Liver (tissue), 8 donors: ENCODE measurements at regions not wholly inside any gene's neighbourhood (a gene's known extent, or its start where the extent isn't known, plus 50 kb on each side); places are given as distances from the start of the nearest gene placed in this dataset.

Experiments used
- DNase-seq: peaks from one replicate; pipeline ENCODE4 v3.0.0-alpha.2; 2017; ENCODE audit warnings: low spot score
- H3K27ac ChIP-seq, 2 donors: one replicate each; pipeline ENCODE4 v1.7.0; 2013; ENCODE audit warnings: inconsistent platforms in 2 of 2, low read length in 2 of 2, control low read depth in 1 of 2, low read depth in 1 of 2, mild to moderate bottlenecking in 1 of 2
- H3K27me3 ChIP-seq, 4 donors: one replicate each; pipeline versions ENCODE4 v1.6.1 to v1.7.0; 2013; ENCODE audit warnings: low read length in 3 of 4, inconsistent platforms in 1 of 4, mild to moderate bottlenecking in 1 of 4, moderate library complexity in 1 of 4; ENCODE audit not compliant: control insufficient read depth in 4 of 4, insufficient read depth in 4 of 4
- H3K36me3 ChIP-seq, 4 donors: one replicate each; pipeline versions ENCODE4 v1.6.1 to v1.7.0; 2013; ENCODE audit warnings: low read length in 3 of 4, mild to moderate bottlenecking in 3 of 4, low read depth in 1 of 4, moderate library complexity in 1 of 4; ENCODE audit not compliant: control insufficient read depth in 4 of 4, insufficient read depth in 3 of 4
- H3K4me1 ChIP-seq, 4 donors: one replicate each; pipeline versions ENCODE4 v1.6.1 to v1.7.0; 2013; ENCODE audit warnings: low read length in 3 of 4, mild to moderate bottlenecking in 3 of 4, moderate library complexity in 1 of 4; ENCODE audit not compliant: control insufficient read depth in 4 of 4, insufficient read depth in 4 of 4
- H3K4me3 ChIP-seq, 3 donors: one replicate each; pipeline versions ENCODE4 v1.6.1 to v1.7.0; 2013; ENCODE audit warnings: low read length in 3 of 3, control low read depth in 1 of 3, low read depth in 1 of 3, mild to moderate bottlenecking in 1 of 3
- H3K9ac ChIP-seq, 2 donors: one replicate each; pipeline ENCODE4 v1.7.0; 2013; ENCODE audit warnings: low read length in 2 of 2, mild to moderate bottlenecking in 2 of 2, moderate library complexity in 2 of 2, control low read depth in 1 of 2, low read depth in 1 of 2
- H3K9me3 ChIP-seq, 4 donors: one replicate each; pipeline versions ENCODE4 v1.6.1 to v1.7.0; 2013; ENCODE audit warnings: low read length in 3 of 4; ENCODE audit not compliant: control insufficient read depth in 4 of 4
- EGR1 ChIP-seq, 2 donors: IDR thresholded peaks; 2 replicates each; pipeline ENCODE4 v1.6.1; 2016 to 2018; ENCODE audit warnings: antibody characterized with exemption in 2 of 2, low read depth in 2 of 2
- FOXA1 ChIP-seq: IDR thresholded peaks from 2 replicates; pipeline ENCODE4 v1.6.1; 2016; ENCODE audit warnings: antibody characterized with exemption
- FOXA2 ChIP-seq: IDR thresholded peaks from 2 replicates; pipeline ENCODE4 v1.6.1; 2016; ENCODE audit warnings: antibody characterized with exemption
- GABPA ChIP-seq, 2 donors: IDR thresholded peaks in 1 of 2; conservative IDR thresholded peaks in 1 of 2; 2 replicates each; pipeline ENCODE4 v1.6.1; 2016; ENCODE audit warnings: antibody characterized with exemption in 2 of 2, mild to moderate bottlenecking in 1 of 2, moderate library complexity in 1 of 2
- HNF4G ChIP-seq: IDR thresholded peaks from 2 replicates; pipeline ENCODE4 v1.6.1; 2016; ENCODE audit warnings: antibody characterized with exemption
- JUND ChIP-seq, 2 donors: IDR thresholded peaks; 2 replicates each; pipeline ENCODE4 v1.6.1; 2016; ENCODE audit warnings: antibody characterized with exemption in 2 of 2
- NR2F2 ChIP-seq: IDR thresholded peaks from 2 replicates; pipeline ENCODE4 v1.6.1; 2016; ENCODE audit warnings: antibody characterized with exemption
- RAD21 ChIP-seq, 2 donors: IDR thresholded peaks; 2 replicates each; pipeline ENCODE4 v1.6.1; 2016; ENCODE audit warnings: antibody characterized with exemption in 2 of 2, mild to moderate bottlenecking in 2 of 2
- RXRA ChIP-seq, 2 donors: IDR thresholded peaks; 2 replicates each; pipeline ENCODE4 v1.6.1; 2017 to 2018; ENCODE audit warnings: antibody characterized with exemption in 2 of 2, mild to moderate bottlenecking in 1 of 2
- SP1 ChIP-seq: IDR thresholded peaks from 2 replicates; pipeline ENCODE4 v1.6.1; 2018; ENCODE audit warnings: antibody characterized with exemption, mild to moderate bottlenecking
- TAF1 ChIP-seq: conservative IDR thresholded peaks from 2 replicates; pipeline ENCODE4 v1.6.1; 2016; ENCODE audit warnings: antibody characterized with exemption, mild to moderate bottlenecking
- YY1 ChIP-seq: IDR thresholded peaks from 2 replicates; pipeline ENCODE4 v1.6.1; 2016; ENCODE audit warnings: antibody characterized with exemption, mild to moderate bottlenecking
- WGBS: extraction: QIAGEN DNeasy Blood & Tissue Kit; methylation state at CpG from one replicate; pipeline ENCODE4 v1.1.7; 2013; 5-methylcytosine and 5-hydroxymethylcytosine counted together
- TF ChIP-seq, protein P1 (sequence below): IDR thresholded peaks from 2 replicates; pipeline ENCODE4 v1.6.1; 2016; ENCODE audit warnings: antibody characterized with exemption
- TF ChIP-seq, protein P2 (sequence below): fragments of 150-350 bp; IDR thresholded peaks from 2 replicates; pipeline ENCODE4 v1.5.1; 2017; ENCODE audit warnings: improper control_type of control experiment, low read depth, low read length; ENCODE audit not compliant: missing input control
- TF ChIP-seq, protein P3 (sequence below): IDR thresholded peaks from 2 replicates; pipeline ENCODE4 v1.6.1; 2016; ENCODE audit warnings: antibody characterized with exemption
- TF ChIP-seq, protein P4 (sequence below): IDR thresholded peaks from 2 replicates; pipeline ENCODE4 v1.6.1; 2016; ENCODE audit warnings: antibody characterized with exemption
- donor health status: healthy.
- donor health status: healthy.
- donor health status: healthy.
- donor health status: healthy.
- donor health status: healthy.

DNA sequence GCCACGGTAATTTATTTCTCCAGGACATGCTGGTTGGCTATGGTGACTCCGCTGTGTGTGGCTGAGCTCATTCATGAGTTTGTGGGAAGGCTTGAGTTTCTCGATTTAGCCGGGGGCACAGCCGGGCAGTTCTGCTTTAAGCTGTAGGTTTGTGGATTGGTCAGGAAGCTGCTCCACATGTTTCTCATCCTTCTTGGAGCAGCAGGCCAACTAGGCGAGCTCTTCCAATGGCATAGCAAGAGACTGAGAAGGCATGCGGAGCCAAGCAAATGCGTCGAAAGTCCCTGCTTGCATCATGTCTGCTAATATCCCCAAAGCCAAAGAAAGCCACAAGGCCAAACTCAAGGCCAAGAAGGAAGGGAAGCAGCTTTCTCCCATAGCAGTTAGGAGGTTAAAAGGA is 71.6 kb upstream of the GREM2 start:
- 95% methylated on average over 9 of the region's 9 CpGs for WGBS
- H3K4me3 ChIP-seq = no peak overlapping the region
- no peak overlapping the region for H3K9ac ChIP-seq
- no peaks in the 10 kb centered on the region for H3K9me3 ChIP-seq
- no peaks in the 10 kb centered on the region for H3K4me1 ChIP-seq
- no peak overlapping the region for H3K27ac ChIP-seq
- H3K36me3 ChIP-seq = no peaks in the 10 kb centered on the region
- no peak for TF ChIP-seq FOXA2
- no peak for TF ChIP-seq TAF1
- TF ChIP-seq RXRA (IDR thresholded peaks at IDR 0.05) = no peak
- no peak for TF ChIP-seq SP1
- no peak for TF ChIP-seq RAD21 (IDR thresholded peaks at IDR 0.05)
- no peak for TF ChIP-seq EGR1 (IDR thresholded peaks at IDR 0.05; ENCODE audit: low read depth in 2 of 2)
- TF ChIP-seq, protein P1, sequence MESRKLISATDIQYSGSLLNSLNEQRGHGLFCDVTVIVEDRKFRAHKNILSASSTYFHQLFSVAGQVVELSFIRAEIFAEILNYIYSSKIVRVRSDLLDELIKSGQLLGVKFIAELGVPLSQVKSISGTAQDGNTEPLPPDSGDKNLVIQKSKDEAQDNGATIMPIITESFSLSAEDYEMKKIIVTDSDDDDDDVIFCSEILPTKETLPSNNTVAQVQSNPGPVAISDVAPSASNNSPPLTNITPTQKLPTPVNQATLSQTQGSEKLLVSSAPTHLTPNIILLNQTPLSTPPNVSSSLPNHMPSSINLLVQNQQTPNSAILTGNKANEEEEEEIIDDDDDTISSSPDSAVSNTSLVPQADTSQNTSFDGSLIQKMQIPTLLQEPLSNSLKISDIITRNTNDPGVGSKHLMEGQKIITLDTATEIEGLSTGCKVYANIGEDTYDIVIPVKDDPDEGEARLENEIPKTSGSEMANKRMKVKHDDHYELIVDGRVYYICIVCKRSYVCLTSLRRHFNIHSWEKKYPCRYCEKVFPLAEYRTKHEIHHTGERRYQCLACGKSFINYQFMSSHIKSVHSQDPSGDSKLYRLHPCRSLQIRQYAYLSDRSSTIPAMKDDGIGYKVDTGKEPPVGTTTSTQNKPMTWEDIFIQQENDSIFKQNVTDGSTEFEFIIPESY = no peak
- TF ChIP-seq JUND (IDR thresholded peaks at IDR 0.05) = no peak
- no peaks in the 10 kb centered on the region for H3K27me3 ChIP-seq
- no peak for DNase-seq

DNA sequence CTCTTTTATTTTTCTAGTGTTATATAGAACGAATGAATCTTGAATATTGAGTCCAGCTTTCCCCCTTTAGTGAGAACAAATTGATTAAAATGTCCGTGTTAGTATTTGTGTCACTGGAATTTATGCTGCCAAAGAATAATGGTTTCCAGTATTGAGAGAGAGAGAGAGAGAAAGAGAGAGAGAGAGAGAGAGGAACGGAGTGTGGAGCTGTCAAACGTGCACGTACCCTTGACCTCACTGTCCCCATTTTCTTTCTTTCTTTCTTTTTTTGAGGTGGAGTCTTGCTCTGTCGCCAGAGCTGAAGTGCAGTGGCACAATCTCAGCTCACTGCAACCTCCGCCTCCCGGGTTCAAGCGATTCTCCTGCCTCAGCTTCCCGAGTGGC is 70.9 kb upstream of the GREM2 start:
- no peaks in the 10 kb centered on the region for H3K27me3 ChIP-seq
- TF ChIP-seq RAD21 (IDR thresholded peaks at IDR 0.05) (no peak), FOXA1 (no peak), HNF4G (no peak), TAF1 (no peak), JUND (IDR thresholded peaks at IDR 0.05) (no peak), SP1 (no peak), YY1 (no peak), GABPA (IDR thresholded peaks at IDR 0.05 in 1 of 2, conservative IDR thresholded peaks at IDR 0.05 in 1 of 2) (no peak), NR2F2 (no peak), FOXA2 (no peak)
- TF ChIP-seq, protein P2, sequence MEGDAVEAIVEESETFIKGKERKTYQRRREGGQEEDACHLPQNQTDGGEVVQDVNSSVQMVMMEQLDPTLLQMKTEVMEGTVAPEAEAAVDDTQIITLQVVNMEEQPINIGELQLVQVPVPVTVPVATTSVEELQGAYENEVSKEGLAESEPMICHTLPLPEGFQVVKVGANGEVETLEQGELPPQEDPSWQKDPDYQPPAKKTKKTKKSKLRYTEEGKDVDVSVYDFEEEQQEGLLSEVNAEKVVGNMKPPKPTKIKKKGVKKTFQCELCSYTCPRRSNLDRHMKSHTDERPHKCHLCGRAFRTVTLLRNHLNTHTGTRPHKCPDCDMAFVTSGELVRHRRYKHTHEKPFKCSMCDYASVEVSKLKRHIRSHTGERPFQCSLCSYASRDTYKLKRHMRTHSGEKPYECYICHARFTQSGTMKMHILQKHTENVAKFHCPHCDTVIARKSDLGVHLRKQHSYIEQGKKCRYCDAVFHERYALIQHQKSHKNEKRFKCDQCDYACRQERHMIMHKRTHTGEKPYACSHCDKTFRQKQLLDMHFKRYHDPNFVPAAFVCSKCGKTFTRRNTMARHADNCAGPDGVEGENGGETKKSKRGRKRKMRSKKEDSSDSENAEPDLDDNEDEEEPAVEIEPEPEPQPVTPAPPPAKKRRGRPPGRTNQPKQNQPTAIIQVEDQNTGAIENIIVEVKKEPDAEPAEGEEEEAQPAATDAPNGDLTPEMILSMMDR = no peak
- TF ChIP-seq, protein P3, sequence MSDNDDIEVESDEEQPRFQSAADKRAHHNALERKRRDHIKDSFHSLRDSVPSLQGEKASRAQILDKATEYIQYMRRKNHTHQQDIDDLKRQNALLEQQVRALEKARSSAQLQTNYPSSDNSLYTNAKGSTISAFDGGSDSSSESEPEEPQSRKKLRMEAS = no peak
- TF ChIP-seq, protein P4, sequence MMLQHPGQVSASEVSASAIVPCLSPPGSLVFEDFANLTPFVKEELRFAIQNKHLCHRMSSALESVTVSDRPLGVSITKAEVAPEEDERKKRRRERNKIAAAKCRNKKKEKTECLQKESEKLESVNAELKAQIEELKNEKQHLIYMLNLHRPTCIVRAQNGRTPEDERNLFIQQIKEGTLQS = no peak
- 84% methylated on average over 10 of the region's 10 CpGs for WGBS
- H3K9ac ChIP-seq = no peak overlapping the region
- no peak overlapping the region for H3K27ac ChIP-seq
- no peak for DNase-seq
- no peaks in the 10 kb centered on the region for H3K4me1 ChIP-seq
- no peaks in the 10 kb centered on the region for H3K9me3 ChIP-seq
- no peak overlapping the region for H3K4me3 ChIP-seq
- no peaks in the 10 kb centered on the region for H3K36me3 ChIP-seq
